Prostate gland (tissue), 2 donors: ENCODE measurements at regions not wholly inside any gene's neighbourhood (a gene's known extent, or its start where the extent isn't known, plus 50 kb on each side); places are given as distances from the start of the nearest gene placed in this dataset.

Experiments used
- CTCF ChIP-seq, 4 experiments: fragments of 200-600 bp in 2 of 4; fragments of 450-650 bp in 2 of 4; sonication (generic) in 2 of 4; IDR thresholded peaks; 1 replicate in 3 of 4; 2 replicates in 1 of 4; pipeline ENCODE4 v1.5.1; 2016 to 2019; ENCODE audit warnings: antibody characterized with exemption in 4 of 4, mild to moderate bottlenecking in 2 of 4, moderate library complexity in 2 of 4
- POLR2A ChIP-seq: fragments of 450-650 bp; IDR thresholded peaks from one replicate; pipeline ENCODE4 v1.6.1; 2016; ENCODE audit warnings: antibody characterized with exemption, mild to moderate bottlenecking

GRCh38 chr20:40286975-40287531 lies 402.0 kb downstream of the MAFB start:
- TF ChIP-seq CTCF (IDR thresholded peaks at IDR 0.05) (no peak), POLR2A (no peak)
